ENCODE measurements at regions not wholly inside any gene's neighbourhood (a gene's known extent, or its start where the extent isn't known, plus 50 kb on each side); places are given as distances from the start of the nearest gene placed in this dataset.

DNA sequence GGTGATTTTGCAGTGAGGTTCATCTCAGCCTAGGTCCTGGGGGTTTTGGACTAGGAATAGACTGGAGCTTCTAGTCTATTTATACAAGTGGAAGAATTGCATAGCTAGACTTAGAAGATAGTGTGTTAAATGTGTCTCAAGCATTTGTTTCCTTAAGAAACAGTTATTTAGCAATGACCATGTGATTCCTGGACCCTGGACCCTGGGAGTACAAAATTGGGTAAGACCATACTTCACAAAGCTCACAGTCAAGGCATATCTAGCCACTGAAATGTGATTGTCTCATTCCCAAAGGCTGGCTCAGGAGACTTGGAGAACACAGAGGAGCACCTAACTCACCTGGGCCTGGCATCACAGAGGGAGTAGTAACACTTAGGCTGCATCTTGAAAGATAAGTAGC lies 754.5 kb downstream of the SATB2 start:
- TF ChIP-seq, protein P1, sequence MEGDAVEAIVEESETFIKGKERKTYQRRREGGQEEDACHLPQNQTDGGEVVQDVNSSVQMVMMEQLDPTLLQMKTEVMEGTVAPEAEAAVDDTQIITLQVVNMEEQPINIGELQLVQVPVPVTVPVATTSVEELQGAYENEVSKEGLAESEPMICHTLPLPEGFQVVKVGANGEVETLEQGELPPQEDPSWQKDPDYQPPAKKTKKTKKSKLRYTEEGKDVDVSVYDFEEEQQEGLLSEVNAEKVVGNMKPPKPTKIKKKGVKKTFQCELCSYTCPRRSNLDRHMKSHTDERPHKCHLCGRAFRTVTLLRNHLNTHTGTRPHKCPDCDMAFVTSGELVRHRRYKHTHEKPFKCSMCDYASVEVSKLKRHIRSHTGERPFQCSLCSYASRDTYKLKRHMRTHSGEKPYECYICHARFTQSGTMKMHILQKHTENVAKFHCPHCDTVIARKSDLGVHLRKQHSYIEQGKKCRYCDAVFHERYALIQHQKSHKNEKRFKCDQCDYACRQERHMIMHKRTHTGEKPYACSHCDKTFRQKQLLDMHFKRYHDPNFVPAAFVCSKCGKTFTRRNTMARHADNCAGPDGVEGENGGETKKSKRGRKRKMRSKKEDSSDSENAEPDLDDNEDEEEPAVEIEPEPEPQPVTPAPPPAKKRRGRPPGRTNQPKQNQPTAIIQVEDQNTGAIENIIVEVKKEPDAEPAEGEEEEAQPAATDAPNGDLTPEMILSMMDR (IDR thresholded peaks at IDR 0.05), result no peak
- TF ChIP-seq ELF4 (CRISPR knock-in tag; IDR thresholded peaks at IDR 0.05; ENCODE audit: low read depth) (no peak), SMAD3 (CRISPR knock-in tag; IDR thresholded peaks at IDR 0.05; ENCODE audit: borderline replicate concordance) (no peak), NFYB (CRISPR knock-in tag; conservative IDR thresholded peaks at IDR 0.05; ENCODE audit: low read depth) (no peak), KAT7 (CRISPR knock-in tag; IDR thresholded peaks at IDR 0.05; ENCODE audit: borderline replicate concordance) (no peak)
- TF ChIP-seq, protein P2, sequence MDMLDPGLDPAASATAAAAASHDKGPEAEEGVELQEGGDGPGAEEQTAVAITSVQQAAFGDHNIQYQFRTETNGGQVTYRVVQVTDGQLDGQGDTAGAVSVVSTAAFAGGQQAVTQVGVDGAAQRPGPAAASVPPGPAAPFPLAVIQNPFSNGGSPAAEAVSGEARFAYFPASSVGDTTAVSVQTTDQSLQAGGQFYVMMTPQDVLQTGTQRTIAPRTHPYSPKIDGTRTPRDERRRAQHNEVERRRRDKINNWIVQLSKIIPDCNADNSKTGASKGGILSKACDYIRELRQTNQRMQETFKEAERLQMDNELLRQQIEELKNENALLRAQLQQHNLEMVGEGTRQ (CRISPR knock-in tag; IDR thresholded peaks at IDR 0.05), result no peak
- TF ChIP-seq, protein P3, sequence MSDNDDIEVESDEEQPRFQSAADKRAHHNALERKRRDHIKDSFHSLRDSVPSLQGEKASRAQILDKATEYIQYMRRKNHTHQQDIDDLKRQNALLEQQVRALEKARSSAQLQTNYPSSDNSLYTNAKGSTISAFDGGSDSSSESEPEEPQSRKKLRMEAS (CRISPR knock-in tag; IDR thresholded peaks at IDR 0.05), result no peak
- TF ChIP-seq, protein P4, sequence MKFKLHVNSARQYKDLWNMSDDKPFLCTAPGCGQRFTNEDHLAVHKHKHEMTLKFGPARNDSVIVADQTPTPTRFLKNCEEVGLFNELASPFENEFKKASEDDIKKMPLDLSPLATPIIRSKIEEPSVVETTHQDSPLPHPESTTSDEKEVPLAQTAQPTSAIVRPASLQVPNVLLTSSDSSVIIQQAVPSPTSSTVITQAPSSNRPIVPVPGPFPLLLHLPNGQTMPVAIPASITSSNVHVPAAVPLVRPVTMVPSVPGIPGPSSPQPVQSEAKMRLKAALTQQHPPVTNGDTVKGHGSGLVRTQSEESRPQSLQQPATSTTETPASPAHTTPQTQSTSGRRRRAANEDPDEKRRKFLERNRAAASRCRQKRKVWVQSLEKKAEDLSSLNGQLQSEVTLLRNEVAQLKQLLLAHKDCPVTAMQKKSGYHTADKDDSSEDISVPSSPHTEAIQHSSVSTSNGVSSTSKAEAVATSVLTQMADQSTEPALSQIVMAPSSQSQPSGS (CRISPR knock-in tag; IDR thresholded peaks at IDR 0.05; ENCODE audit: borderline replicate concordance, low read depth), result no peak

Measured in WTC11 (cell line).